ENCODE measurements at regions not wholly inside any gene's neighbourhood (a gene's known extent, or its start where the extent isn't known, plus 50 kb on each side); places are given as distances from the start of the nearest gene placed in this dataset.

DNA sequence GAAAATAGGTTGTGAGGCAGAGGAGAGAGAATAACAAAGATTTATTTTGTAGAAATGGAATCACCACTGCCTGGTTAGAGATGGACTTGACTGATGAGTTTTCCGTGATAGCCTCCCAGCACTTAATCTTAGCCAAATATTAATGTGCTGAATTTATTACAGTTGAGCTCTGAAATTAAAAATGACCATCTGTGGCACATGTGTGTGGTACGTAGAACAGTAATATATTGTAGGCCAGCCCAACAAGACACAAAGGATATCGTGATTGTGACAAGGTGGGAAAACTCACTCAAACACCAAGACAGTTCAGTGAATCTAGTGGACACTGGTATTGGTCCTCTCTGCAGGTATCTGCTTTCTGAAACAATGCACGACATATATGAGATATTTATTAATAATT lies 119.4 kb downstream of the HAO1 start (continued):
- TF ChIP-seq ZC3H11A (IDR thresholded peaks at IDR 0.05) (no peak), HOXB5 (CRISPR knock-in tag; IDR thresholded peaks at IDR 0.05) (no peak)

GRCh38 chr20:7822772-7823171 lies 117.5 kb downstream of the HAO1 start:
- no peak for TF ChIP-seq EHF (CRISPR knock-in tag; IDR thresholded peaks at IDR 0.05)
- no peak for TF ChIP-seq EHMT2 (IDR thresholded peaks at IDR 0.05; ENCODE audit: low read depth)
- no peak for TF ChIP-seq USF2 (IDR thresholded peaks at IDR 0.05)
- TF ChIP-seq RARB (CRISPR knock-in tag; IDR thresholded peaks at IDR 0.05), result no peak
- TF ChIP-seq JUN (IDR thresholded peaks at IDR 0.05), result no peak
- no peak for TF ChIP-seq FOXS1 (CRISPR knock-in tag; IDR thresholded peaks at IDR 0.05)
- TF ChIP-seq, protein P1, sequence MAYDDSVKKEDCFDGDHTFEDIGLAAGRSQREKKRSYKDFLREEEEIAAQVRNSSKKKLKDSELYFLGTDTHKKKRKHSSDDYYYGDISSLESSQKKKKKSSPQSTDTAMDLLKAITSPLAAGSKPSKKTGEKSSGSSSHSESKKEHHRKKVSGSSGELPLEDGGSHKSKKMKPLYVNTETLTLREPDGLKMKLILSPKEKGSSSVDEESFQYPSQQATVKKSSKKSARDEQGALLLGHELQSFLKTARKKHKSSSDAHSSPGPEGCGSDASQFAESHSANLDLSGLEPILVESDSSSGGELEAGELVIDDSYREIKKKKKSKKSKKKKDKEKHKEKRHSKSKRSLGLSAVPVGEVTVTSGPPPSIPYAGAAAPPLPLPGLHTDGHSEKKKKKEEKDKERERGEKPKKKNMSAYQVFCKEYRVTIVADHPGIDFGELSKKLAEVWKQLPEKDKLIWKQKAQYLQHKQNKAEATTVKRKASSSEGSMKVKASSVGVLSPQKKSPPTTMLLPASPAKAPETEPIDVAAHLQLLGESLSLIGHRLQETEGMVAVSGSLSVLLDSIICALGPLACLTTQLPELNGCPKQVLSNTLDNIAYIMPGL (CRISPR knock-in tag; IDR thresholded peaks at IDR 0.05; ENCODE audit: borderline replicate concordance), result no peak
- TF ChIP-seq, protein P2, sequence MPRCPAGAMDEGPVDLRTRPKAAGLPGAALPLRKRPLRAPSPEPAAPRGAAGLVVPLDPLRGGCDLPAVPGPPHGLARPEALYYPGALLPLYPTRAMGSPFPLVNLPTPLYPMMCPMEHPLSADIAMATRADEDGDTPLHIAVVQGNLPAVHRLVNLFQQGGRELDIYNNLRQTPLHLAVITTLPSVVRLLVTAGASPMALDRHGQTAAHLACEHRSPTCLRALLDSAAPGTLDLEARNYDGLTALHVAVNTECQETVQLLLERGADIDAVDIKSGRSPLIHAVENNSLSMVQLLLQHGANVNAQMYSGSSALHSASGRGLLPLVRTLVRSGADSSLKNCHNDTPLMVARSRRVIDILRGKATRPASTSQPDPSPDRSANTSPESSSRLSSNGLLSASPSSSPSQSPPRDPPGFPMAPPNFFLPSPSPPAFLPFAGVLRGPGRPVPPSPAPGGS (IDR thresholded peaks at IDR 0.05), result no peak
- Histone ChIP-seq H3K27ac (no peak overlapping the region), H3K4me3 (no peak overlapping the region), H3K4me1 (no peaks in the 10 kb centered on the region), H3K9me3 (peaks cover 6% of the 10 kb centered on the region; the same call in 1 of the 3 replicates), H3K4me2 (no peak overlapping the region)
- CTCF ChIA-PET, result interaction anchor here (0.6 kb wide), 1 partner anchor 68 kb away, joined by 3 read pairs; no protein-coding TSS in a partner anchor
- POLR2A ChIA-PET, result no interaction called here
- DNase-seq (ENCODE audit: low read depth in 1 of 2, low spot score in 1 of 2) (no peak), FAIRE-seq (no peak), ATAC-seq (no peak)
- 37% methylated on average over 2 of the region's 2 CpGs for WGBS (ENCODE audit: missing lambda C conversion rate)

GRCh38 chr20:7828437-7828836 lies 111.8 kb downstream of the HAO1 start:
- FAIRE-seq (no peak), DNase-seq (ENCODE audit: low read depth in 1 of 2, low spot score in 1 of 2) (no peak), ATAC-seq (no peak)
- TF ChIP-seq POLR2A (IDR thresholded peaks at IDR 0.05; ENCODE audit: low read length) (no peak), MAZ (IDR thresholded peaks at IDR 0.05; ENCODE audit: borderline replicate concordance, low read depth, low read length) (no peak), SREBF2 (IDR thresholded peaks at IDR 0.05) (no peak), CHD2 (IDR thresholded peaks at IDR 0.05; ENCODE audit: low read length, partially characterized antibody) (no peak), EHMT2 (IDR thresholded peaks at IDR 0.05; ENCODE audit: low read depth) (no peak), JUN (IDR thresholded peaks at IDR 0.05) (no peak), ZC3H11A (IDR thresholded peaks at IDR 0.05) (no peak), RFX5 (IDR thresholded peaks at IDR 0.05) (no peak), FOSB (CRISPR knock-in tag; IDR thresholded peaks at IDR 0.05) (no peak), ESRRA (IDR thresholded peaks at IDR 0.05; ENCODE audit: borderline replicate concordance, low read length) (no peak), NR3C1 (IDR thresholded peaks at IDR 0.05) (no peak), CHD4 (IDR thresholded peaks at IDR 0.05; ENCODE audit: borderline replicate concordance) (no peak), FOSL2 (IDR thresholded peaks at IDR 0.05) (no peak), FOSL2 (CRISPR knock-in tag; IDR thresholded peaks at IDR 0.05) (no peak), HOXB13 (CRISPR knock-in tag; IDR thresholded peaks at IDR 0.05; ENCODE audit: low read depth) (no peak), HDAC2 (IDR thresholded peaks at IDR 0.05) (no peak)
- TF ChIP-seq, protein P3, sequence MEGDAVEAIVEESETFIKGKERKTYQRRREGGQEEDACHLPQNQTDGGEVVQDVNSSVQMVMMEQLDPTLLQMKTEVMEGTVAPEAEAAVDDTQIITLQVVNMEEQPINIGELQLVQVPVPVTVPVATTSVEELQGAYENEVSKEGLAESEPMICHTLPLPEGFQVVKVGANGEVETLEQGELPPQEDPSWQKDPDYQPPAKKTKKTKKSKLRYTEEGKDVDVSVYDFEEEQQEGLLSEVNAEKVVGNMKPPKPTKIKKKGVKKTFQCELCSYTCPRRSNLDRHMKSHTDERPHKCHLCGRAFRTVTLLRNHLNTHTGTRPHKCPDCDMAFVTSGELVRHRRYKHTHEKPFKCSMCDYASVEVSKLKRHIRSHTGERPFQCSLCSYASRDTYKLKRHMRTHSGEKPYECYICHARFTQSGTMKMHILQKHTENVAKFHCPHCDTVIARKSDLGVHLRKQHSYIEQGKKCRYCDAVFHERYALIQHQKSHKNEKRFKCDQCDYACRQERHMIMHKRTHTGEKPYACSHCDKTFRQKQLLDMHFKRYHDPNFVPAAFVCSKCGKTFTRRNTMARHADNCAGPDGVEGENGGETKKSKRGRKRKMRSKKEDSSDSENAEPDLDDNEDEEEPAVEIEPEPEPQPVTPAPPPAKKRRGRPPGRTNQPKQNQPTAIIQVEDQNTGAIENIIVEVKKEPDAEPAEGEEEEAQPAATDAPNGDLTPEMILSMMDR (IDR thresholded peaks at IDR 0.05), result no peak
- TF ChIP-seq, protein P2 (IDR thresholded peaks at IDR 0.05), result no peak
- TF ChIP-seq, protein P4, sequence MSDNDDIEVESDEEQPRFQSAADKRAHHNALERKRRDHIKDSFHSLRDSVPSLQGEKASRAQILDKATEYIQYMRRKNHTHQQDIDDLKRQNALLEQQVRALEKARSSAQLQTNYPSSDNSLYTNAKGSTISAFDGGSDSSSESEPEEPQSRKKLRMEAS (IDR thresholded peaks at IDR 0.05), result no peak
- TF ChIP-seq, protein P1 (CRISPR knock-in tag; IDR thresholded peaks at IDR 0.05; ENCODE audit: borderline replicate concordance), result no peak
- H3K4me2 ChIP-seq, result no peak overlapping the region
- 52% methylated on average over 2 of the region's 2 CpGs for WGBS (ENCODE audit: missing lambda C conversion rate)
- no peak overlapping the region for H3K4me3 ChIP-seq
- peaks cover under 1% of the 10 kb centered on the region; the same call in 1 of the 3 replicates for H3K9me3 ChIP-seq
- POLR2A ChIA-PET, result no interaction called here
- CTCF ChIA-PET, result interaction anchor here (0.8 kb wide), 1 partner anchor 25 kb away, joined by 3 read pairs; no protein-coding TSS in a partner anchor
- H3K4me1 ChIP-seq, result no peaks in the 10 kb centered on the region
- H3K27ac ChIP-seq, result no peak overlapping the region

All from A549 (cell line).